GM18868 (cell line): ENCODE measurements at regions not wholly inside any gene's neighbourhood (a gene's known extent, or its start where the extent isn't known, plus 50 kb on each side); places are given as distances from the start of the nearest gene placed in this dataset.

ENCODE experiments used
- ATAC-seq: cut with Tn5 transposase; IDR thresholded peaks from one replicate; pipeline ENCODE4 v1.9.1; 2021; ENCODE audit warnings: mild to moderate bottlenecking, moderate library complexity; ENCODE audit not compliant: unreplicated experiment

GRCh38 chr1:96632045-96632664 is 89.4 kb upstream of the PTBP2 start:
- ATAC-seq = no peak

GRCh38 chr1:96633695-96634094 is 87.9 kb upstream of the PTBP2 start:
- ATAC-seq = no peak

- no peak for ATAC-seq
Measured at GRCh38 chr1:96634883-96635282, 86.7 kb upstream of the PTBP2 start.

- ATAC-seq = no peak
Measured at GRCh38 chr1:96641282-96641681, 80.3 kb upstream of the PTBP2 start.

- ATAC-seq = no peak
Measured at GRCh38 chr1:96643519-96643918, 78.1 kb upstream of the PTBP2 start.

GRCh38 chr1:96649301-96649700 is 72.3 kb upstream of the PTBP2 start:
- no peak for ATAC-seq

GRCh38 chr1:96651517-96651916 is 70.1 kb upstream of the PTBP2 start:
- no peak for ATAC-seq

- no peak for ATAC-seq
Measured at GRCh38 chr1:96660051-96660450, 61.5 kb upstream of the PTBP2 start.

GRCh38 chr1:96660503-96660902 is 61.1 kb upstream of the PTBP2 start:
- no peak for ATAC-seq
